ENCODE measurements at regions not wholly inside any gene's neighbourhood (a gene's known extent, or its start where the extent isn't known, plus 50 kb on each side); places are given as distances from the start of the nearest gene placed in this dataset.
"Not testable (repeated sequence)": the region's sequence is repeated elsewhere in the genome, so short reads cannot be mapped to it uniquely, and the experiment has no call there.

DNA sequence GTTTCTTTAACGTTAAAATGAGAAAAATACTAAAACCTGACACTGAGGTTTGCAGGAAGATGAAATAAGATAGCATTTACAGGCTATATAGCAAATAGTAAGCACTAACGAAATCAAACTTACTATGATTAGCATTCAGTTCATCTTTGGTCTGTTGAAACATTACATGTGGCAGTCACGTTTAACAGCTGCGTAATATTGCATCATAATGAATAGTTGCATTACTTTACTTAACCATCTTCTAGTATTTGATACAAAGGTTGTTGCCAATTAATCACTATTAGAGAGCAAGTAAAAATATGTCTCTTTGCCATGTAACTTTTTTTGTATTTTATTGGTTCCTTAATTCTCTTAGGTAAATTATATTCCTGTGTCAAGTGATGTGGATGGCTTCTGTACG, 131.8 kb upstream of the GHITM start:
- no peak for DNase-seq

DNA sequence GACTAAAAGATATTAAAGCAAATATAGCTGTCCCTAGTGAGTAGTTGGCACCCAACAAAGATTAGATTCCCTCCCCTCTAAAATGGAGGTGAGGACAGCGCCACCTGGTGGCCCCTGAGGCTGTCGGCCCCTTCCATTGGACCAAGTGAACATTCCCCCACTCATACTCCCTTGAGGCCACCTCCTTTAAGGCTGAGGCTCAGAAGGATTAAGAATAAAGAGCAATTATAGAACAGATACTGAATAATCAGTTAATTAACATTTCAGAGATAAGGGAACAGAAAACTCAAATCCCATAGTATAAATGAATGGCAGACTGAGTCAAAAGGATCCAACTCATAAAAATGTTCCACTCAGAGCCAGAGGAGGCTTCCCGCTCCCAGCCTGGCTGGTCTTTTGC, 130.4 kb upstream of the GHITM start:
- DNase-seq: no peak

DNA sequence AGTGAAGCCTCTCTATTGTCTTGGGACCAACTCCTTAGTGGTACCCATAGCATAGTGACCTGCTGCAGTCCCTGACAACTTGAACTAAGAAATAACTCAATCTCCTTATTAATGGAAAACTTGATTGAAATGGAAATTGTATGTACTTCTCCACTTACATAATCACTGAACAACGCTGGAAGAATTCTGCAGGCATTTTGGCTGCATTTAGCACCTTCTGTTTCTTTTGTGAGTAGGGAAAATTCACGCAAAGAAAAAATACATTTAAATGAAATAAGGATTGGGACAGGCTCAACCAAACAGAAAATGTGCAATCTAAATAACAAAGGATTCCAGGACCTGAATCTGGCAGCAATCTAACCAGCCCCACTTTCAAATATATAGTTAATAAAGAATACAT, 126.9 kb upstream of the GHITM start:
- DNase-seq: no peak

DNA sequence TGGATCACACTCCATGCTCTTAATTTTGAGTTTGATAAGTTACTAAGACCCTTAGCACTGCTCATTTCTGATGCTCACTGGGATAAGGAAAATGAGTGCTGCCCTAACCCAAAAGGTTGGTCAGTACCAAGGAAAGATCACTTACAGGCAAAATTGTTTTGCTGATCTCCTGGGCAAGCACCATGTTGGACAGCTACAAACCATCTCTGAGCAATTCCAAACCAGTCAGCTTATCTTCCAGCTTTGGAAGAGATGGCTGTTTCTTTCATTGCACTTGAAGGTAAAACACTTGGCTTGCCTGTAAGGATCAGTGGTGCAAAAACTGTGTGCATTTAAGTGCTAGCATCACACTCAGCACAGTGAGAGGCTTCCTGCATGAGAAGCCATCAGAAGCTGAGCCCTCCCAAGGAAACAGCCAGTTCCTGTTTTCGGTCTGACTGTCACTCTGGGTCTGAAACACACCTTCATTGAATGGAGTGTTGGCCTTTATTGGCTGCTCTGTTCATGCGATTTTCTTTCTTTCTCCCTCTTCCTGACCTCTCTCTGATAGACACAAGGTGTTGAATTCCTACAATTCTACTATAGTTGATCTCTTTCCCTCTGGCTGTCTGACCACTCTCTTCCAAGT, 126.4 kb upstream of the GHITM start:
- DNase-seq: no peak

DNA sequence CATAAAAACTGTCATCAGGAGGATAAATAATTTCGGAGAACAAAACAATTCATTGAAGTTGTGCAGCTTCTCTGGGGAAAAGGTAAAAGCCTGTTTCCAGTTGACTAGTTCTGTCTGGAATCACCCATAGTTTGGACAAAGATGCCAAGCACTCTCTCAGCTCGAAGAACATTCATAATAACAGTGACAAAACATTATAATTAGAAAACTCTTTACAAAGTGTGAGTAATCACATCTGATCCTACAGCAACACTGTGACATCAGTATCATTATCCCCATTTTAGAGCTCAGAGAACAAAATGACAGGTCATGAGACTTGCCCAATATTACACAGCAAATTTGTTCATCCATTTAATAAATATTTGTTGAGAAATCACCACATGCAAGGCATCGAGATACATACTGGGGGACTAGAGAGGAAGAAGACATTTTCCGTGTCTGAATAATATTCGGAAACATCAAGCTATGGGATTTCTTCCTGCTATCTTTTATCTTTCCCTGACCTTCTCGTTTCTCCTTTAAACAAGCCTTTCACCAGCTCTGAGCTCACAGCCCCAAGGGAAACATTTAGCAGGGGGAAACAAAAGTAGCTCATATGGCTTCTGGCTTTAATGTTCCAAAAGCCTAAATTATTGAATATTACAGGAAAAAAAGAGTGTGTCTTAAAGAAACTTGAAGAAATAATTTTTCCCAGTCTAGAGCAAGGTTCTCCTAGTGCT, 123.3 kb upstream of the GHITM start:
- no peak for DNase-seq

DNA sequence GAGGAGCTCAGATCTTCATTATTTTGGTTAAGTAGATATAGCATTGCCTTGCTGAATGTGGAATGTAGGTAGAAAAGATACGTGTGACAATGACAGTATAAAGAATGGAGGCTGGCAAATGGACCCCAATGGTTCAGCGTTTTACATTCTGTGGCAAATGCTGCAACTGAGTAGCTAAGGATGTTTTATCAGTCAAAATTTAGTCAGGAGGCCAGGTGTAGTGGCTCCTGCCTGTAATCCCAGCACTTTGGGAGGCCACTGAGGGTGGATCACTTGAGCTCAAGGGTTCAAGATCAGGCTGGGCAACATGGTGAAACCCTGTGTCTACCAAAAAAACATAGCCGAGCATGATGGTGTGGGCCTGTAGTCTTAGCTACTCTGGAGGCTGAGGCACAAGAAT, 120.5 kb upstream of the GHITM start:
- no peak for DNase-seq

DNA sequence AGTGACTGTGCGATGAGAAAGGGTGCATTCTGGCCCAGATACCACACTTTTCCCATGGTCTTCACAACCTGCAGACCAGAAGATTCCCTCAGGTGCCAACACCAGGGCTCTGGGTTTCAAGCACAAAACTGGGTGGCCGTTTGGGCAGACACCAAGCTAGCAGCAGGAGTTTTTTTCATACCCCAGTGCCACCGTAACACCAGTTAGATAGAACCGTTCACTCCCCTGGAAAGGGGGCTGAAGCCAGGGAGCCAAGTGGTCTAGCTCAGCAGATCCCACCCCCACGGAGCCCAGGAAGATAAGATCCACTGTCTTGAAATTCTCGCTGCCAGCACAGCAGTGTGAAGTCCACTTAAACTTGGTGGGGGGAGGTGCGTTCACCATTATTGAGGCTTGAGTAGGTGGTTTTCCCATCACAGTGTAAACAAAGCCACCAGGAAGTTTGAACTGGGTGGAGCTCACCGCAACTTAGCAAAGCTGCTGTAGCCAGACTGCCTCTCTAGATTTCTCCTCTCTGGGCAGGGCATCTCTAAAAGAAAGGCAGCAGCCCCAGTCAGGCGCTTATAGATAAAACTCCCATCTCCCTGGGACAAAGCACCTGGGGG, 119.4 kb upstream of the GHITM start:
- DNase-seq: not testable (repeated sequence)

DNA sequence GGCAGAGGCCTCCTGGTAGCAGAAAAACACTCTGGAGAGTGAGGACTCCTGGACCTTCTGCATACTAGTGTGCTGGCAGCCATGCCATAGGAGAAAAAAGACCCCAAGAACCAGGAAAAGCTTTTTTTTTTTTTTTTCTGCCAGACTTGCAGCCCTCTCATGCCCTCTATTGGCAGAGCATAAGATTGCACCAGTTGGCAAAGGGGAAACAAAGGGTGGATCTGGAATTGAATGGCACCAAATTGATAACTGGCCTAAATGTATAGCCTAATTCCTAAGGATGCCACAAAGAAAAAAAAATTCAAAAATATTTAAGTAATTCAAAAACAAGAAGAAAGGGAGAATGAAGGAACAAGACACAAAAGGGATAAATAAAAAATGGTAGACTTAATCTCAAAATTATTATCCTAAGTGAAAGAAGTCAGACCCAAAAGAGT, 112.5 kb upstream of the GHITM start:
- DNase-seq: no peak

DNA sequence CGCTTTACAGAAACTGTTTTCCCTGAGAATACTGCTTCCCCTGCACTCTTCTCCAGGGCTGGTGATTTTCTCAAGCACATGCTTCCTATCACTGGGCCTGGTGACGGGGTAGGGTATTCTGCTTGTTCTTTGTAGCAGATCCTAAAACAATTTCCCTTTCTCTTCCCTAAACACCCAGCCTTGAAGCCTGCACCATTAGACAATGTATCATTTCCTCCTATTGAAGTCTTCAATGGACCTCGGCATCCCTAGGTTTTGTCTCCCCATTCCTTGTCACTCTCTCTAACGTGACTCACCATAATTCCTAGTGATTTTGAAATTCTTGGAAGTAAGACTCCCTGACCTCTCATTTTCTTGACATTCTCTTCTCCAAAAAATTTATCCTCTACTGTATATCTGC, 109.5 kb upstream of the GHITM start:
- DNase-seq: no peak

DNA sequence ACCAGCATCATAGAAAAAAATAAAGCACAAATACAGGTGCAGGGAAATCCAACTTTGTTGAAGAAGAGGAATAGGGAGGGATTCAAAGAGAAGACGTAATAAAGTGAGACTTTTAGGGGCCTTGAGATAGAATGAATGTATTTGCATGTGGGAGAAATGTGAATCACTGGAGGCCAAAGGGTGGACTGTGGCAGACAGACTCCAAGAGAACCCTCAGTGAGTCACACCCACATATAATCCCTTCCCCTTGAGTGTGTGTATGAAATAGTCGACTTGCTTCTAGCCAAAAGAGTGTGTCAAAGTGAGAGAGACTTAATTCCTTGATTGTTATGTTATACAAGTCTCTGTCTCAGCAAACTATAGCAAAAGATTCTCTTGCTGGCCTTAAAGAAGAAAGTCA, 101.3 kb upstream of the GHITM start:
- no peak for DNase-seq

DNA sequence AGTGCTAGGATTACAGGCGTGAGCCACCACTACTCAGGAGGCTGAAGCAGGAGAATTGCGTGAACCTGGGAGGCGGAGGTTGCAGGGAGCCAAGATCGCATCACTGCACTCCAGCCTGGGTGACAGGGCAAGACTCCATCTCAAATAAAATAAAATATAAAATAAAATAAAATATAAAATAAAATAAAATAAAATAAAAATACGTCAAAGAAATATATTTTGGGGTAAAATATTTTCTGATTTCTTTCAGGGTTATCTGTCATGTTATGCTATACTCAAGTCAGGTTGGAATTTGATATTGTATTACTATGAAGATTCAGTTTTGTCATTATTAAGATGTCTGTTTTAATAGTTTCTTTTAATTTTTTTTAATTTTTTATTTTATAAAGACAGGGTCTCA, 99.4 kb upstream of the GHITM start:
- DNase-seq: no peak

DNA sequence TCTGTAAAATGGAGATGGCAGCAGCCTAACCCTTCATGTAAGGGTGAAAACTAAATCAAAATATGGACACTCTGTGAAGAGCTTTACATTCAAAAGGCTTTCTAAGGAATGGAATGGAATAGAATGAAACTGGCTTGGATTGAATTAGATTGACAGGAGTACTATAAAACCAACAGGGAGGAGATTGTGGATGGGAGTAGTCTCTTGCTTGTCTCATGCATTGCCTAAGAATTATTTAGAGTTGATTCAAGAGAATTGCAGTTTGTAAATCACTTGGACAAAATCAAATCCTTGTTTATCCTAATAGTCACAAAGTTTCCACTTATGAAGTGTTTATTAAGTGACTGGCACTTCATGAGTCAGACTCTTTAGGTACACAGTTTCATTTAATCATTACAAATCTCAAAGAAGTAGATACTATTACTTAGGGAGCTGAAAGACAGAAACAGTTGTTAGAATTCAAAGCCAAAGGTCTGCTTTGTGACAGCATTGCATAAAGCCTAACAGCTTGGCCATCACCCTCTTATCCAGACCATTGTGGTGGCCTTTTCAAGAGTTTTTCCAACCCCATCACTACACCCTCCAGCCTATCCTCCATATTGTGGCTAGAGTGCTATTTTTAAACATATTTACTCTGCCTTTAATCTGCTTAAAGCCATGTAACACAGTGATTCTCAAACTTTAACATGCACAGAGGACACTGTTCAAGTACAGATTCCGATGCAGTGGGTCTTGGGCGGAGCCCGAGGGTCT, 91.9 kb upstream of the GHITM start:
- DNase-seq: no peak

DNA sequence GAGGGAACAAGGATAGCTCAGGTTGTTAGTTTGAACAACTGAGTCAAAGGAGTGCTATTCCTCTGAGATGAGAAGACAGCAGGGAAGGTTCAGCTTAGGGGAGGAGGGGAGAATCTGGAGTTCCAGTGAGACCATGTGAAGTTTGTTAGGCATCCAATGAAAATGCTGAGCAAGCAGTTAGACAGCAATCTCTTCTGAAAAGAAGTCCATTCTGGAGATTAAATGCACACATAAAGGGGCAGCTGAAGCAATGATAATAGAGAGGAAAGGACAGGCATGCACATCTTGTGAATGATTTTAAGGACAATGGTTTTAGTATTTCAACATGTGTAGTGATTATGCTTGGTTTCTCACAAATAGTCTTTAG, 89.7 kb upstream of the GHITM start:
- no peak for DNase-seq

DNA sequence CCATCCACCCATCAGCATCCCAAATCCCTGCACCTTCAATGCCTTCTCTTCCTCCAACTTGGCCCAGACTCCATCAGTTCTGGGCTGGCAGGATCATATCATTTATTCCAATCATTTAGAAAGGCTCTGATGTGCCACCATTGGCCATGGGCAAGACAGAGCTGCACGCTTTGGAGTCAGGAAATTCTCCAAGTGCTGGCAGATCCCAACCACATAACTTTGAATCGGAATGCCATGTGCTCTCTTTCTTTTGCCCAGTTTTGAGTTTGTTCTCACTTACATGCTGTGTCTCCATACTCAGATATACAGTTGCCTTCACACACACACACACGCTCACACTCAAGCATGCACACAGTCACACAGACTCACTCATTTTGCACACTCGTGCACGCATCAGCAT, 85.7 kb upstream of the GHITM start:
- no peak for DNase-seq

DNA sequence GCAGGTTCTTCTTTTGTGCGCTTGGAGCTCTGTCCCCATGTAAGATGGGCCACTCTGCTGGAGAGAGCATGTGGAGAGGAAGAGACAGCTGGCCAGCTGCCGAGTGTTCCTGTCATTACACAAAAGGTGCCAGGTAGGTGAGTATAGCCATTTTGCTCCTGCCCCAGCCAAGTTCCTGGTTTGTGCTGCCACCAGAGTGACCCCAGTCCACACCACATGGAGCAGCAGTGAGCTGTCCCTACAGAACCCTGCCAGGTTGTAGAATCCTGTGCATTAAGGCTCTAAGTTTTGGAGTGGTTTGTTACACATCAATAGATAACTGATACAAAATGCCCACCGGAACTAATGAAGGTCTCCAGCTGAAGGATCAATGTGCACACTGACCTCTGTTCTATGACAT, 84.6 kb upstream of the GHITM start:
- DNase-seq: no peak

DNA sequence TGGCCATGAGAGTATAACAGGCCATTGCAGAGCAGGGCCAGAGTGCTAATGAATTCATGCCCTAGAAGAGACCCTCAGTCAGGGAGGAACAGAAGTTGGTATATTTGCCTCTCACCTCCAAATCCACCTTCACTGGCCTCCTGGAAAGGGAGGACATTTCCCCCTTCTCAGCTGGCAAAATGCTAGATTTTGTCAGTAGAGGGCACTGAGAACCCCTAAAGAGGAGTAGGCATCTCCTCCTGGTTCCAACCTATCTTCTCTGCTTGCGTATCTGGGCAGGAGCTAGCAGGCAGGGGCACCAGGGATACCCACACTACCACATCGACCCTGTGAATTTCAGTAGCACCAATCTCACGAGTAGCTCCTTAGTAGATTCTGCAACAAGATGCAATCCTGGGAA, 79.8 kb upstream of the GHITM start:
- DNase-seq: no peak

DNA sequence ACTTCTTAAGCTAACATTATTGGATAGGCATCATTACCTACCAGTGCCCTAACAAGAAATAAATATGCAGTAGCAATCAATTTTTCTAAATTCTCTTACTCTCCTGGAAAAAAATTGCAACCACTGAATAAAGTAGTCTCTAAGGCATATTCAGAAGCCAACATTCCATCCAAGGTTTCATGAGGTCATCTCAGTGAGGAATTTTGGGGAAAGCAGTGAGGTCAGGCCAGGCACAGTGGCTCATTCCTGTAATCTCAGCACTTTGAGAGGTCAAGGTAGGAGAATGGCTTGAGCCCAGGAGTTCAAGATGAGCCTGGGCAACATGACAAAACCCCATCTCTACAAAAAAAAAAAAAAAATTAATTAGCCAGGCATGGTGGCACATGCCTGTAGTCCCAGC, 75.9 kb upstream of the GHITM start:
- no peak for DNase-seq

DNA sequence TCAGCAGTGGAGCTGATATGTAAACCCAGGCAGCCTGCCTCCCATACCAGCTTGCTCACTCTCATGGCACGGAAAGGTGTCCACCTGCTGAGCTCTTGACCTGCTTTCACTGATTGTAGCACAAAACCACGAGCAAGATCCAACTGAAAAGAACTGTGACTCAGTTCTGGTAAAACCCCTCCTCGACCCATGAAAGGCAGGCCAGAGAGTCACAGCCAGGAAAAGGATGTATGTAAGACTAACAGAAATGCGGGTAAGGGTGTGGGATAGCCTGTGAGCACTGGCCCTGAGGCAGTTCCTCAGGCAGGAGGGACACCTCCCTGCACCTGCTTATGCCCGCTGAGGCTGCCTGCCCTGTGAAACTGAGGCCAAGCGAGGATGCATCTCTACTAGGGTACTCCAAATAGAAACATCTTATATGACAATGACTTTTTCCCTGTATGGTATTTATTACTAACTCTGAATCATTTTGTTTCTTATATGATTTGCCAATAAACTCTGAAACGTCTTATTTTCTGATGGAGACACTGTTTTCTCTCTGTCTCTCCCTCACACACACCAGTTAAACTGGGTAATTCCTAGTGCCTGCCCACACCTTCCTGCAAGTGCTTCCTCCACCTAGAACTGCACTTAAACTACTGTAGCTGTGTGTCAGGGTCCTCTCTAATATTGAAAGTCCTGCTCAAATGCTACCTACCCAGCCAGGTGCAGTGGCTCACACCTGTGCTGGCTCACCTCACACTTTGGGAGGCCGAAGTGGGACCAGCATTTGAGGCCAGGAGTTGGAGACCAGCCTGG, 73.3 kb upstream of the GHITM start:
- DNase-seq: no peak

DNA sequence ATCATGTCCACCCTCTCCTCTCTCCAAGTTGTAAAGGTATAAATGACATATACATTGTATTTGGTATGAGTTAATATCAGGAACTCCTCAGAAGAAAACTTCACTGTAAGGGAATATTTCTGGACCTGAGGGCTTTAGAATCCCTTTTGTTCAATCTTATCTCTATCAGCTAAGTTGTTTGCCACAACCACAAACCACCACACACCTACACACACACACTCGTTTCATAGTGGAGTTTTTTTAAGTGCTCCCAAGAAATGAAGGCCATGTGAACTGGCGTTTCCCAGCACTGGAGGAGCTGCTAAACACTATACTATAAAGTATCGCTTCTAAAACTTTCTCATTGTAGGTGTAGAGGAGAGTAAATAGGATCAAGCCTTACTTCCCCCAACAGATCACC, 64.8 kb upstream of the GHITM start:
- DNase-seq: no peak

DNA sequence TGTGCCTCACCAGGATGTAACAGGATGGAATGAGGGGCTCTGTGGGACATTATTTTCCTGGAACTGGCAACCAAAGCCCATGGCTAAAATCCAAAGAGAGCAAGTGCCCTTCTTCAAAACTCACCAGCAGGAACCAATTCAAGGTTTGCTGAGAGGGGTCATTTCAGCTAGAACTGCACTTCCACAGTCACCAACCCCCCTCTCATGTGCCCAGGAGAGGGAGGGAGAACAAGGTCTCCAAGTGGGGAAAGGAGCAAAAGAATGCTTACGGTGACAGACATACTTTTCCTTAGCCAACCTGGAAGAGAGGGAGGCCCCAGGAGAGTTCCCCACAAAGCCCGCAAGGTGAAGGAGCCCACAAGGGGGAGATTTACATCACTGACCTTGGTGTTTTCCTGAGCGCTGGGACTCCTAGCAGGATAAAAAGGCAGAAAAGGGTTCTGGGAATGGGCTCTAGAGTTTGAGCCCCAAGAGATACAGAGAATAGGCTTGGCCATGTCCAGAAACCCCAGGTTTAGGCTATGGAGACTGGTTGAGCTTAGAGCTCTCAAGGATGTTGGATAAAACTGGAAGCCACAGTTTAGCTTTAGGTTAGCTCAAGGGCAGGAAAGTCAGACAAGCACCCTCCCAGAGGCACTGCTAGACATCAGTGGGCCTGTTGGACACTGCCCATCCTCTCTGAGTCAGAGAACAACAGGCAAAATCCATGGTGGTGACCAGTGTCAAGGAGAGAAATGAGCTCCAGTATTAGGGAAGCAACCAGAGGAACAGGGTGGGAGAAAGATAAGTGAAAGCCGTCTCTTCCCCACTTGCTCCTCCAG, 63.9 kb upstream of the GHITM start:
- DNase-seq: no peak

DNA sequence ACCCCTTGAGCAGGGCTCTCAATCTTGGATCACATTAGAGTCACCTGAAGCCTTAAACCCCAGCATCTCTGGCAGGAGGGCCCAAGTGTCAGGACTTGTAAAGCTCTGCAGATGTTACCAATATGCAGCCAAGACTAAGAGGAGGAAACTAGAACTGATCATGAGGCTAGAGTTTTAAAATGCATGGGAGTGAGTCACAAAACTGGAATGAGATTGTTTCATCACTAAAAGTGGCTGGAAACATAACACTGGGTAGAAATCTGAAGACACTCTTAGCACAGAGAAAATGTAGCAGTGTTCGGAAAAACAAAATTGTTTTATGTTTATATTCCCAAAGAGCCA, 63.3 kb upstream of the GHITM start:
- DNase-seq: no peak

DNA sequence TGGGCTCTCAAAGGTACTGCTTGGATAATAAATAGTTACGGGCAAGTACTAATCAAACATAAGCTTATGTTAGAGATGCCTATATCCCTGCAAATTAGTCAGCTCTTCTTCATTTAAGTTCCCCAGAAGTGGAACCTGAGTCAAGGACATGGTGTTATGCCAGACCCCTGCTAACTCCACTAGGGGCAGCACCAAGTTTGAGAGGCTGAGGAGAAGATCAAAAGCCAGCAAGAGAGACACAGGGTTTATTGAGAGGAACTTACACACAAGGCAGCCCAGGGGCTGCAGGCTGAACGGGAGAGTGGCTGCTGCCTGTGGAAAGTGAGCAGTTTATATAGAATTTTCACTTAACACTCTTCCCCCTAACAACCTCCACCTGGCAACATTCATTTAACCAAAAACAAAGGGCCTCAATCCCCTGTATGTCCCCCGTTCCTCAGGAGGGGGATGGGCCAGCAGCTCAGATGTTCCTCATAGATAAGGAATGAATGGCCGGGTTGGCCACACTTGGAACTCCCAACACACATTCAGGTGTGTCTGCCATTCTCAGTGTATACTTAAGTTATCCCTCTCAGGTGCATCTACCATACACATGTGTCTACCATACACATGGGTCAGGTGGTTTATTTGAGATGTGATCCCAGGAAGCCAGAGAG, 62.6 kb upstream of the GHITM start:
- DNase-seq: no peak
